Vagina (tissue), 2 donors: ENCODE measurements at regions not wholly inside any gene's neighbourhood (a gene's known extent, or its start where the extent isn't known, plus 50 kb on each side); places are given as distances from the start of the nearest gene placed in this dataset.

Source experiments
- DNase-seq, 2 donors: peaks; one replicate each; pipeline ENCODE4 v3.0.0-alpha.2; 2017; ENCODE audit errors: extremely low spot score in 2 of 2
- H3K27ac ChIP-seq: fragments of 200-600 bp; sonication (generic); one replicate; pipeline ENCODE4 v1.5.1; 2019
- H3K27me3 ChIP-seq: fragments of 200-600 bp; sonication (generic); one replicate; pipeline ENCODE4 v1.5.1; 2019
- H3K36me3 ChIP-seq, 2 donors: fragments of 200-600 bp; sonication (generic); one replicate each; pipeline ENCODE4 v1.5.1; 2017 to 2019
- H3K4me1 ChIP-seq: fragments of 200-600 bp; sonication (generic); one replicate; pipeline ENCODE4 v1.5.1; 2019
- H3K4me3 ChIP-seq, 2 donors: fragments of 200-600 bp; sonication (generic); 1 replicate in 1 of 2; 2 replicates in 1 of 2; pipeline ENCODE4 v1.5.1; 2016 to 2019
- H3K9me3 ChIP-seq: fragments of 200-600 bp; sonication (generic); one replicate; pipeline ENCODE4 v1.5.1; 2019
- CTCF ChIP-seq, 3 experiments: fragments of 450-650 bp in 2 of 3; fragments of 200-600 bp in 1 of 3; sonication (generic) in 1 of 3; IDR thresholded peaks; one replicate each; pipeline ENCODE4 v1.5.1; 2017 to 2019; ENCODE audit warnings: antibody characterized with exemption in 3 of 3, mild to moderate bottlenecking in 2 of 3, moderate library complexity in 2 of 3
- POLR2A ChIP-seq, 2 donors: fragments of 450-650 bp; IDR thresholded peaks; one replicate each; pipeline ENCODE4 v1.6.1; 2017; ENCODE audit warnings: antibody characterized with exemption in 2 of 2, mild to moderate bottlenecking in 2 of 2, moderate library complexity in 2 of 2
- POLR2AphosphoS5 ChIP-seq, 2 donors: sonication (generic); formaldehyde crosslinking; IDR thresholded peaks; one replicate each; pipeline ENCODE4 v1.9.0; 2017; ENCODE audit warnings: antibody characterized with exemption in 2 of 2, mild to moderate bottlenecking in 2 of 2, low read depth in 1 of 2; ENCODE audit not compliant: insufficient read depth in 1 of 2
- intact Hi-C: fragments of 100-400 bp; cut with DNase I; formaldehyde crosslinking; loops from one replicate; pipeline ENCODE4 v1.15.1; 2023

- Histone ChIP-seq H3K27ac (no peak overlapping the region), H3K27me3 (no peaks in the 10 kb centered on the region), H3K36me3 (no peaks in the 10 kb centered on the region), H3K4me3 (no peak overlapping the region), H3K9me3 (no peaks in the 10 kb centered on the region), H3K4me1 (no peaks in the 10 kb centered on the region)
- TF ChIP-seq CTCF (IDR thresholded peaks at IDR 0.05) (no peak), POLR2AphosphoS5 (IDR thresholded peaks at IDR 0.05; ENCODE audit: insufficient read depth in 1 of 2, low read depth in 1 of 2) (no peak), POLR2A (IDR thresholded peaks at IDR 0.05) (no peak)
- DNase-seq, result peak in 1 of 2 donors; percentile 29
- intact Hi-C loops, result no loop called here
These were observed 488.6 kb downstream of the MID1IP1 start for GRCh38 chrX:39289827-39290226.

- Histone ChIP-seq H3K9me3 (no peaks in the 10 kb centered on the region), H3K36me3 (no peaks in the 10 kb centered on the region), H3K27ac (no peak overlapping the region), H3K4me1 (no peaks in the 10 kb centered on the region), H3K4me3 (no peak overlapping the region), H3K27me3 (no peaks in the 10 kb centered on the region)
- intact Hi-C loops, result no loop called here
- TF ChIP-seq POLR2AphosphoS5 (IDR thresholded peaks at IDR 0.05; ENCODE audit: insufficient read depth in 1 of 2, low read depth in 1 of 2) (no peak), CTCF (IDR thresholded peaks at IDR 0.05) (no peak), POLR2A (IDR thresholded peaks at IDR 0.05) (no peak)
- peak in 1 of 2 donors; percentile 27 for DNase-seq
These were observed 491.9 kb downstream of the MID1IP1 start for GRCh38 chrX:39293203-39293602.

- Histone ChIP-seq H3K4me1 (no peaks in the 10 kb centered on the region), H3K27me3 (no peaks in the 10 kb centered on the region), H3K9me3 (no peaks in the 10 kb centered on the region), H3K27ac (no peak overlapping the region), H3K4me3 (no peak overlapping the region), H3K36me3 (no peaks in the 10 kb centered on the region)
- intact Hi-C loops, result no loop called here
- peak in 1 of 2 donors; percentile 37 for DNase-seq
- TF ChIP-seq POLR2A (IDR thresholded peaks at IDR 0.05), result no peak
- no peak for TF ChIP-seq POLR2AphosphoS5 (IDR thresholded peaks at IDR 0.05; ENCODE audit: insufficient read depth in 1 of 2, low read depth in 1 of 2)
- no peak for TF ChIP-seq CTCF (IDR thresholded peaks at IDR 0.05)
These were observed 495.2 kb downstream of the MID1IP1 start for GRCh38 chrX:39296472-39296871.

- DNase-seq, result no peak
- Histone ChIP-seq H3K27ac (no peak overlapping the region), H3K9me3 (no peaks in the 10 kb centered on the region), H3K27me3 (no peaks in the 10 kb centered on the region), H3K4me3 (no peak overlapping the region), H3K36me3 (no peaks in the 10 kb centered on the region), H3K4me1 (no peaks in the 10 kb centered on the region)
- TF ChIP-seq CTCF (IDR thresholded peaks at IDR 0.05) (no peak), POLR2AphosphoS5 (IDR thresholded peaks at IDR 0.05; ENCODE audit: insufficient read depth in 1 of 2, low read depth in 1 of 2) (no peak), POLR2A (IDR thresholded peaks at IDR 0.05) (no peak)
- intact Hi-C loops, result no loop called here
These were observed 497.6 kb downstream of the MID1IP1 start for GRCh38 chrX:39298821-39299220.

- Histone ChIP-seq H3K9me3 (no peaks in the 10 kb centered on the region), H3K4me1 (no peaks in the 10 kb centered on the region), H3K27ac (no peak overlapping the region), H3K27me3 (no peaks in the 10 kb centered on the region), H3K36me3 (no peaks in the 10 kb centered on the region), H3K4me3 (no peak overlapping the region)
- peak in 1 of 2 donors; percentile 20 for DNase-seq
- intact Hi-C loops, result no loop called here
- no peak for TF ChIP-seq CTCF (IDR thresholded peaks at IDR 0.05)
- TF ChIP-seq POLR2A (IDR thresholded peaks at IDR 0.05), result no peak
- TF ChIP-seq POLR2AphosphoS5 (IDR thresholded peaks at IDR 0.05; ENCODE audit: insufficient read depth in 1 of 2, low read depth in 1 of 2), result no peak
These were observed 498.4 kb downstream of the MID1IP1 start for GRCh38 chrX:39299615-39300014.
